ENCODE measurements at regions not wholly inside any gene's neighbourhood (a gene's known extent, or its start where the extent isn't known, plus 50 kb on each side); places are given as distances from the start of the nearest gene placed in this dataset.

DNA sequence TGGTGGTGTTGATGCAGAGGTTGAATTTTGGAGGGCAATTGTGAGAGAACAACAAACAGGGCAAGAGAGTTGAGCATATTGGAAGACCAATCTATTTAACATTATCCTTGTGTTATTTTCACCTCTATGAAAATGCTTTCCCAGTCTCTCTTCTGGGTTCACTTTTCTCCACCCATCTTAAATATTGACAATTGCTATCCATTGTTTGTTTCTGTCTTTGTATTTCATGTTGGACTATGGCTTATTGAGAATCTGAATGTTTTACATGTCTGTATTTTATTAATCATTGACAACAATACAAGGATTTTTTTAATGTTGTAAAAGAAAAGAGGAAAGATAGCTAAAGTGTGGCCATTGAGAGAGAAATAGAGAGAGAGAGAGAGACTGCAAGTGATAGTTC lies 1121.5 kb downstream of the BRINP3 start:
- no peak for TF ChIP-seq EZH2phosphoT487 (IDR thresholded peaks at IDR 0.05; ENCODE audit: insufficient read depth, low read depth)
- TF ChIP-seq EZH2 (IDR thresholded peaks at IDR 0.05; ENCODE audit: insufficient read depth, poor library complexity, severe bottlenecking) = no peak
